ENCODE measurements at regions not wholly inside any gene's neighbourhood (a gene's known extent, or its start where the extent isn't known, plus 50 kb on each side); places are given as distances from the start of the nearest gene placed in this dataset.

GRCh38 chr10:129038522-129038921, 428.5 kb upstream of the MGMT start:
- no peaks in the 10 kb centered on the region for H3K9me2 ChIP-seq (ENCODE audit: low read depth, low read length)
- H3K4me2 ChIP-seq (ENCODE audit: low read length) = no peak overlapping the region
- H3K79me2 ChIP-seq (ENCODE audit: insufficient read depth, low read length) = no peaks in the 10 kb centered on the region
- H3K27me3 ChIP-seq (ENCODE audit: insufficient read depth, low read length) = no peaks in the 10 kb centered on the region
- no peak overlapping the region for H2AFZ ChIP-seq (ENCODE audit: low read length)
- H3K4me1 ChIP-seq (ENCODE audit: insufficient read depth, low read length, severe bottlenecking) = no peaks in the 10 kb centered on the region
- H3F3A ChIP-seq (ENCODE audit: insufficient read depth, low read length) = no peaks in the 10 kb centered on the region
- H3K4me3 ChIP-seq (ENCODE audit: low read depth, low read length, poor library complexity, severe bottlenecking) = no peak overlapping the region
- no peak overlapping the region for H3K9ac ChIP-seq (ENCODE audit: low read length)
- no peaks in the 10 kb centered on the region for H3K9me3 ChIP-seq (ENCODE audit: low read length)
- H3K36me3 ChIP-seq (ENCODE audit: insufficient read depth, low read length) = no peaks in the 10 kb centered on the region
- H3K27ac ChIP-seq (ENCODE audit: low read depth, low read length, poor library complexity, severe bottlenecking) = no peak overlapping the region
- TF ChIP-seq, protein P1, sequence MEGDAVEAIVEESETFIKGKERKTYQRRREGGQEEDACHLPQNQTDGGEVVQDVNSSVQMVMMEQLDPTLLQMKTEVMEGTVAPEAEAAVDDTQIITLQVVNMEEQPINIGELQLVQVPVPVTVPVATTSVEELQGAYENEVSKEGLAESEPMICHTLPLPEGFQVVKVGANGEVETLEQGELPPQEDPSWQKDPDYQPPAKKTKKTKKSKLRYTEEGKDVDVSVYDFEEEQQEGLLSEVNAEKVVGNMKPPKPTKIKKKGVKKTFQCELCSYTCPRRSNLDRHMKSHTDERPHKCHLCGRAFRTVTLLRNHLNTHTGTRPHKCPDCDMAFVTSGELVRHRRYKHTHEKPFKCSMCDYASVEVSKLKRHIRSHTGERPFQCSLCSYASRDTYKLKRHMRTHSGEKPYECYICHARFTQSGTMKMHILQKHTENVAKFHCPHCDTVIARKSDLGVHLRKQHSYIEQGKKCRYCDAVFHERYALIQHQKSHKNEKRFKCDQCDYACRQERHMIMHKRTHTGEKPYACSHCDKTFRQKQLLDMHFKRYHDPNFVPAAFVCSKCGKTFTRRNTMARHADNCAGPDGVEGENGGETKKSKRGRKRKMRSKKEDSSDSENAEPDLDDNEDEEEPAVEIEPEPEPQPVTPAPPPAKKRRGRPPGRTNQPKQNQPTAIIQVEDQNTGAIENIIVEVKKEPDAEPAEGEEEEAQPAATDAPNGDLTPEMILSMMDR (IDR thresholded peaks at IDR 0.05; ENCODE audit: low read length) = no peak
- TF ChIP-seq EZH2 (IDR thresholded peaks at IDR 0.05; ENCODE audit: borderline replicate concordance, low read length) = no peak
- no peaks in the 10 kb centered on the region for H4K20me1 ChIP-seq (ENCODE audit: insufficient read depth, low read length)

DNA sequence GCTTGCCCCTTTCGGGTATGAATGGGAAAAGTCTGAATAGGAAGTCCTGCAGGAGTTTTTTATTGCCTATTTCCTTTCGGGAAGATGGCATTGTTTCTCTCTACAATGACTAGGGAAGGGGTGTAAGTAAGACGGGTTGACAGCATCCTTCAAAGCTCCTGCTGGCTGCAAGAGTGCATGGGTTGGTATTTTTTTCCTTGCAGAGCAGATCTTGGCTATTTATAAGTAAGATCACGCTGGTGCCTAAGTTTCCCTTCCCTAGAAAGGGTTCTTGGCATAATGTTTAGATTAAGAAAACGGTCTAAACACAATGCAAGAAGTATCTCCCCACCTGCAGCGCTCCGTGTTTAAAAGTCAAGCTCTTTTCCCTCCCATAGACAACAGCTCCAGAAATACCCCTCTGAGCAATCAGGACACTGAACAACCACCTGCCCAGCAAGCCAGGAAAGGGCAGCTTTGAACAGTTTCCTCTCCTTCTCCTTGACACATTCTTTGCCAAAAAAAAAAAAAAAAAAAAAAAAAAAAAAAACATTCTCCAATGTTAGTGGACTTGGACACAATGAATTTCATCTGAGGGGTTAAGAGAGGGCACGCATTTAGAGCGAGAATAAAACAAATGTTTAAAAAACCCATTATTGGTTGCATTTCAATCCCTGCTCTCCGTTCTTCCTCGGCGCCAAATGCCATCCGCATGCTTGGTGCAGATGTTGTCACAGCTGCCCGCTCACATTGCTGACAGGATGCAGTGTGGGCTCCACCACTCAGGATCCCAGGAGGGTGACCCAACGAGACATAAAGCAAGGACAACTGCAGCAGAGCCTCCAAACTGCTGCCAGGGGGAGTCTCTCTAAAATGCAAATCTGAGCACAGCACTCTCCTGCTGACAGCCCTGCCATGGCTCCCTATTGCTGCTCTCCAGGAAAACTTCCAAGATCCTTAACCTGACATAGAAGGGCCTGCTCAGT, 427.4 kb upstream of the MGMT start:
- no peak for TF ChIP-seq EZH2 (IDR thresholded peaks at IDR 0.05; ENCODE audit: borderline replicate concordance, low read length)
- TF ChIP-seq, protein P1 (IDR thresholded peaks at IDR 0.05; ENCODE audit: low read length) = no peak
- H3F3A ChIP-seq (ENCODE audit: insufficient read depth, low read length) = no peaks in the 10 kb centered on the region
- H3K27me3 ChIP-seq (ENCODE audit: insufficient read depth, low read length) = no peaks in the 10 kb centered on the region
- no peak overlapping the region for H3K9ac ChIP-seq (ENCODE audit: low read length)
- no peaks in the 10 kb centered on the region for H3K9me3 ChIP-seq (ENCODE audit: low read length)
- H4K20me1 ChIP-seq (ENCODE audit: insufficient read depth, low read length) = no peaks in the 10 kb centered on the region
- no peaks in the 10 kb centered on the region for H3K79me2 ChIP-seq (ENCODE audit: insufficient read depth, low read length)
- no peak overlapping the region for H3K27ac ChIP-seq (ENCODE audit: low read depth, low read length, poor library complexity, severe bottlenecking)
- H3K36me3 ChIP-seq (ENCODE audit: insufficient read depth, low read length) = no peaks in the 10 kb centered on the region
- H2AFZ ChIP-seq (ENCODE audit: low read length) = no peak overlapping the region
- no peak overlapping the region for H3K4me3 ChIP-seq (ENCODE audit: low read depth, low read length, poor library complexity, severe bottlenecking)
- no peak overlapping the region for H3K4me2 ChIP-seq (ENCODE audit: low read length)
- H3K9me2 ChIP-seq (ENCODE audit: low read depth, low read length) = no peaks in the 10 kb centered on the region
- H3K4me1 ChIP-seq (ENCODE audit: insufficient read depth, low read length, severe bottlenecking) = no peaks in the 10 kb centered on the region

GRCh38 chr10:129040377-129040776, 426.7 kb upstream of the MGMT start:
- H3K27ac ChIP-seq (ENCODE audit: low read depth, low read length, poor library complexity, severe bottlenecking) = no peak overlapping the region
- H3K9me2 ChIP-seq (ENCODE audit: low read depth, low read length) = no peaks in the 10 kb centered on the region
- no peaks in the 10 kb centered on the region for H3K79me2 ChIP-seq (ENCODE audit: insufficient read depth, low read length)
- H3K4me2 ChIP-seq (ENCODE audit: low read length) = no peak overlapping the region
- no peaks in the 10 kb centered on the region for H3K27me3 ChIP-seq (ENCODE audit: insufficient read depth, low read length)
- no peak overlapping the region for H2AFZ ChIP-seq (ENCODE audit: low read length)
- no peaks in the 10 kb centered on the region for H3K36me3 ChIP-seq (ENCODE audit: insufficient read depth, low read length)
- H3K9ac ChIP-seq (ENCODE audit: low read length) = no peak overlapping the region
- no peaks in the 10 kb centered on the region for H3F3A ChIP-seq (ENCODE audit: insufficient read depth, low read length)
- no peak overlapping the region for H3K4me3 ChIP-seq (ENCODE audit: low read depth, low read length, poor library complexity, severe bottlenecking)
- no peaks in the 10 kb centered on the region for H4K20me1 ChIP-seq (ENCODE audit: insufficient read depth, low read length)
- H3K9me3 ChIP-seq (ENCODE audit: low read length) = no peaks in the 10 kb centered on the region
- no peaks in the 10 kb centered on the region for H3K4me1 ChIP-seq (ENCODE audit: insufficient read depth, low read length, severe bottlenecking)
- no peak for TF ChIP-seq EZH2 (IDR thresholded peaks at IDR 0.05; ENCODE audit: borderline replicate concordance, low read length)
- TF ChIP-seq, protein P1 (IDR thresholded peaks at IDR 0.05; ENCODE audit: low read length) = no peak
